NCI-H226 (cell line): ENCODE measurements at regions not wholly inside any gene's neighbourhood (a gene's known extent, or its start where the extent isn't known, plus 50 kb on each side); places are given as distances from the start of the nearest gene placed in this dataset.

Source experiments
- DNase-seq: peaks from one replicate; pipeline ENCODE4 v3.0.0-alpha.2; 2015

- DNase-seq: no peak
Observed at GRCh38 chr4:12293906-12294525, 865.3 kb upstream of the HS3ST1 start.

GRCh38 chr4:12286351-12286750 is 857.7 kb upstream of the HS3ST1 start:
- no peak for DNase-seq

GRCh38 chr4:12270546-12270945 is 841.9 kb upstream of the HS3ST1 start:
- DNase-seq: no peak

GRCh38 chr4:12265554-12265953 is 836.9 kb upstream of the HS3ST1 start:
- DNase-seq: no peak

GRCh38 chr4:12260453-12260852 is 831.8 kb upstream of the HS3ST1 start:
- DNase-seq: no peak

GRCh38 chr4:12244973-12245372 is 816.3 kb upstream of the HS3ST1 start:
- no peak for DNase-seq

- no peak for DNase-seq
Observed at GRCh38 chr4:12242354-12242753, 813.7 kb upstream of the HS3ST1 start.

GRCh38 chr4:12239897-12240636 is 811.4 kb upstream of the HS3ST1 start:
- no peak for DNase-seq

GRCh38 chr4:12231098-12231497 is 802.4 kb upstream of the HS3ST1 start:
- DNase-seq: no peak

GRCh38 chr4:12221031-12221430 is 792.3 kb upstream of the HS3ST1 start:
- no peak for DNase-seq

GRCh38 chr4:12211636-12212035 is 782.9 kb upstream of the HS3ST1 start:
- no peak for DNase-seq

GRCh38 chr4:12207396-12207795 is 778.7 kb upstream of the HS3ST1 start:
- no peak for DNase-seq

- no peak for DNase-seq
Observed at GRCh38 chr4:12206091-12206490, 777.4 kb upstream of the HS3ST1 start.

- DNase-seq: no peak
Observed at GRCh38 chr4:12203945-12204344, 775.3 kb upstream of the HS3ST1 start.

- no peak for DNase-seq
Observed at GRCh38 chr4:12200226-12200625, 771.5 kb upstream of the HS3ST1 start.

GRCh38 chr4:12186526-12186925 is 757.8 kb upstream of the HS3ST1 start:
- no peak for DNase-seq

- no peak for DNase-seq
Observed at GRCh38 chr4:12178614-12179610, 750.2 kb upstream of the HS3ST1 start.

GRCh38 chr4:12177416-12177815 is 748.7 kb upstream of the HS3ST1 start:
- no peak for DNase-seq

- no peak for DNase-seq
Observed at GRCh38 chr4:12173496-12173895, 744.8 kb upstream of the HS3ST1 start.

GRCh38 chr4:12172198-12172973 is 743.7 kb upstream of the HS3ST1 start:
- DNase-seq: no peak

GRCh38 chr4:12170308-12170707 is 741.6 kb upstream of the HS3ST1 start:
- no peak for DNase-seq

- DNase-seq: no peak
Observed at GRCh38 chr4:12165616-12166015, 736.9 kb upstream of the HS3ST1 start.

- DNase-seq: no peak
Observed at GRCh38 chr4:12146339-12146738, 717.6 kb upstream of the HS3ST1 start.
